Inferior parietal cortex (tissue), 1 donor: ENCODE measurements at regions not wholly inside any gene's neighbourhood (a gene's known extent, or its start where the extent isn't known, plus 50 kb on each side); places are given as distances from the start of the nearest gene placed in this dataset.

Experiments used
- DNase-seq: peaks from one replicate; pipeline ENCODE4 v3.0.0-alpha.2; 2016; ENCODE audit errors: extremely low spot score

GRCh38 chr11:69931060-69931910 lies 112.1 kb upstream of the FGF3 start:
- no peak for DNase-seq

GRCh38 chr11:69931994-69932910 lies 113.0 kb upstream of the FGF3 start:
- no peak for DNase-seq

GRCh38 chr11:69934861-69935494 lies 115.8 kb upstream of the FGF3 start:
- DNase-seq, result no peak

GRCh38 chr11:69935941-69936505 lies 116.8 kb upstream of the FGF3 start:
- no peak for DNase-seq

GRCh38 chr11:69936771-69937170 lies 117.6 kb upstream of the FGF3 start:
- DNase-seq, result no peak

- DNase-seq, result no peak
These were observed 119.0 kb upstream of the FGF3 start for GRCh38 chr11:69938206-69938605.

GRCh38 chr11:69939551-69940245 lies 120.5 kb upstream of the FGF3 start:
- no peak for DNase-seq

GRCh38 chr11:69940246-69940610 lies 121.0 kb upstream of the FGF3 start:
- no peak for DNase-seq

- DNase-seq, result no peak
These were observed 122.5 kb upstream of the FGF3 start for GRCh38 chr11:69941546-69942332.

GRCh38 chr11:69942333-69942820 lies 123.2 kb upstream of the FGF3 start:
- no peak for DNase-seq

- no peak for DNase-seq
These were observed 123.8 kb upstream of the FGF3 start for GRCh38 chr11:69943066-69943465.

- DNase-seq, result no peak
These were observed 124.3 kb upstream of the FGF3 start for GRCh38 chr11:69943506-69943905.

GRCh38 chr11:69944146-69944795 lies 125.1 kb upstream of the FGF3 start:
- DNase-seq, result no peak

GRCh38 chr11:69945157-69945556 lies 125.9 kb upstream of the FGF3 start:
- no peak for DNase-seq

GRCh38 chr11:69947059-69947792 lies 128.0 kb upstream of the FGF3 start:
- no peak for DNase-seq

GRCh38 chr11:69947793-69948255 lies 128.6 kb upstream of the FGF3 start:
- DNase-seq, result no peak

GRCh38 chr11:69948256-69949141 lies 129.3 kb upstream of the FGF3 start:
- DNase-seq, result no peak

- DNase-seq, result no peak
These were observed 128.8 kb upstream of the ANO1 start for GRCh38 chr11:69949327-69949726.
